ENCODE measurements at regions not wholly inside any gene's neighbourhood (a gene's known extent, or its start where the extent isn't known, plus 50 kb on each side); places are given as distances from the start of the nearest gene placed in this dataset.

DNA sequence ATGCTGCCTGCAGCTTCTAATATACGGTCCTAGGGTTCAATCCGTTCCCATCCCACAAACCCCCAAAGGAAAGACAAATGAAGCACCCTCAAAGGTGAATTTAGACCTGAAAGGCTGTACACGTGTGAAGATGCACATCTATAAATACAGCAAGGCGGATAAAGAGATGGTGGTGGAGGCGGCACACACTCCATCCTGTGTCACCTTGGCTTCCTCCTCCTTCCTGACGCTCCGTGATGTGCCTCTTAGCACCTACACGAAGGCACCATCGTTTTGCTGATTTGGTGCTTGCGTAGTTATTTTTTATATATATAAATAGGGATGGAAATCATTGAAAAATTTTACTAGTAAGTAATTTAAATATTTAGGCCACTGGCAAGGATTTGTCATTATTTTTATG, 359.4 kb downstream of the NPHP4 start:
- TF ChIP-seq, protein P1, sequence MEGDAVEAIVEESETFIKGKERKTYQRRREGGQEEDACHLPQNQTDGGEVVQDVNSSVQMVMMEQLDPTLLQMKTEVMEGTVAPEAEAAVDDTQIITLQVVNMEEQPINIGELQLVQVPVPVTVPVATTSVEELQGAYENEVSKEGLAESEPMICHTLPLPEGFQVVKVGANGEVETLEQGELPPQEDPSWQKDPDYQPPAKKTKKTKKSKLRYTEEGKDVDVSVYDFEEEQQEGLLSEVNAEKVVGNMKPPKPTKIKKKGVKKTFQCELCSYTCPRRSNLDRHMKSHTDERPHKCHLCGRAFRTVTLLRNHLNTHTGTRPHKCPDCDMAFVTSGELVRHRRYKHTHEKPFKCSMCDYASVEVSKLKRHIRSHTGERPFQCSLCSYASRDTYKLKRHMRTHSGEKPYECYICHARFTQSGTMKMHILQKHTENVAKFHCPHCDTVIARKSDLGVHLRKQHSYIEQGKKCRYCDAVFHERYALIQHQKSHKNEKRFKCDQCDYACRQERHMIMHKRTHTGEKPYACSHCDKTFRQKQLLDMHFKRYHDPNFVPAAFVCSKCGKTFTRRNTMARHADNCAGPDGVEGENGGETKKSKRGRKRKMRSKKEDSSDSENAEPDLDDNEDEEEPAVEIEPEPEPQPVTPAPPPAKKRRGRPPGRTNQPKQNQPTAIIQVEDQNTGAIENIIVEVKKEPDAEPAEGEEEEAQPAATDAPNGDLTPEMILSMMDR (IDR thresholded peaks at IDR 0.05), result no peak
- TF ChIP-seq POLR2A (IDR thresholded peaks at IDR 0.05), result no peak

Data from body of pancreas (tissue), 4 donors.